RWPE2 (cell line): ENCODE measurements at regions not wholly inside any gene's neighbourhood (a gene's known extent, or its start where the extent isn't known, plus 50 kb on each side); places are given as distances from the start of the nearest gene placed in this dataset.
A peak's percentile ranks its signal among the peaks of the same experiment; 100 is the strongest.

ENCODE experiments used
- ATAC-seq: fragments of 200-7000 bp; cut with Tn5 transposase; 3 replicates; pipeline ENCODE4 v1.9.1; 2021; ENCODE audit warnings: low read depth
- DNase-seq: peaks from one replicate; pipeline ENCODE4 v3.0.0-alpha.2; 2020; ENCODE audit warnings: low spot score
- H3K27ac ChIP-seq: fragments of 450-650 bp; 2 replicates; pipeline ENCODE4 v1.5.1; 2017; ENCODE audit warnings: mild to moderate bottlenecking; ENCODE audit not compliant: poor library complexity, severe bottlenecking
- H3K27me3 ChIP-seq: fragments of 250-450 bp; sonication (Bioruptor Pico); 2 replicates; pipeline ENCODE4 v1.5.1; 2021; ENCODE audit warnings: mild to moderate bottlenecking, moderate library complexity; ENCODE audit not compliant: insufficient read depth, poor library complexity, severe bottlenecking
- H3K36me3 ChIP-seq: fragments of 250-450 bp; sonication (Bioruptor Pico); 2 replicates; pipeline ENCODE4 v1.5.1; 2020; ENCODE audit warnings: low read depth, mild to moderate bottlenecking, moderate library complexity
- H3K4me1 ChIP-seq: fragments of 250-450 bp; sonication (Bioruptor Pico); 2 replicates; pipeline ENCODE4 v1.5.1; 2021; ENCODE audit warnings: mild to moderate bottlenecking, moderate library complexity; ENCODE audit not compliant: insufficient read depth, poor library complexity, severe bottlenecking
- H3K4me3 ChIP-seq: fragments of 250-450 bp; sonication (Bioruptor Pico); 2 replicates; pipeline ENCODE4 v1.5.1; 2021; ENCODE audit warnings: mild to moderate bottlenecking, moderate library complexity; ENCODE audit not compliant: severe bottlenecking
- H3K9me3 ChIP-seq: fragments of 250-450 bp; sonication (Bioruptor Pico); 2 replicates; pipeline ENCODE4 v1.5.1; 2021; ENCODE audit warnings: mild to moderate bottlenecking, moderate library complexity; ENCODE audit not compliant: severe bottlenecking
- TF ChIP-seq, protein P1 (sequence below): fragments of 450-650 bp; IDR thresholded peaks from one replicate; pipeline ENCODE4 v1.5.1; 2017; ENCODE audit warnings: mild to moderate bottlenecking, moderate library complexity; ENCODE audit not compliant: poor library complexity, severe bottlenecking

DNA sequence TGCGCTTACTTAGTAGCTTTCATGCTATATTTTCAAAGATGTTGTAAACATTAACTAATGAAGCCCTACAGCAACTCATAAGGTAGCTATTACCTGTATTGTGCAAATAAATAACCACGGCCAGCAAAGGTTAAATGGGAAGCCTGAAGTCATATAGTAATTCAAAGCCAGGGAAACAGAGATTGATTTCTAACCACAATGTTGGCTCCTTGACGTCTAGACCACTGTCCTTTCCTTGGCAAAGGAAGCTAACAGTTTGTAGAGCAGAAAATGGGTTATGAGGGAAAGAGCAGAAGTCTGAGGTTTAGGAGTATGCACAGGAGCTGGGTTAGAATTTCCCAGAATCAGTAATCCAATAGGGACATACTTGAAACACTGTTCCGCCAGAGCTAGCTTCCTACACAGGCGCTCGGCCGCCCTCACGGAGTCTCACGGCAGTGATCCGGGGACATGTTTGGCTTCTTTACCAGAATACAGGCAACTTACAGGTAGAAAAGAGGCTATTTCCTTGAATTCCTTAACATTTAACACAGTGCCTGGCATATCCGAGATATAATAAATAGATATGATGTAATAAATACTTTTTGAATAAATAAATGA is 298.8 kb upstream of the LYPLAL1 start:
- H3K4me3 ChIP-seq, result no peak overlapping the region
- H3K27me3 ChIP-seq, result no peaks in the 10 kb centered on the region
- TF ChIP-seq, protein P1, sequence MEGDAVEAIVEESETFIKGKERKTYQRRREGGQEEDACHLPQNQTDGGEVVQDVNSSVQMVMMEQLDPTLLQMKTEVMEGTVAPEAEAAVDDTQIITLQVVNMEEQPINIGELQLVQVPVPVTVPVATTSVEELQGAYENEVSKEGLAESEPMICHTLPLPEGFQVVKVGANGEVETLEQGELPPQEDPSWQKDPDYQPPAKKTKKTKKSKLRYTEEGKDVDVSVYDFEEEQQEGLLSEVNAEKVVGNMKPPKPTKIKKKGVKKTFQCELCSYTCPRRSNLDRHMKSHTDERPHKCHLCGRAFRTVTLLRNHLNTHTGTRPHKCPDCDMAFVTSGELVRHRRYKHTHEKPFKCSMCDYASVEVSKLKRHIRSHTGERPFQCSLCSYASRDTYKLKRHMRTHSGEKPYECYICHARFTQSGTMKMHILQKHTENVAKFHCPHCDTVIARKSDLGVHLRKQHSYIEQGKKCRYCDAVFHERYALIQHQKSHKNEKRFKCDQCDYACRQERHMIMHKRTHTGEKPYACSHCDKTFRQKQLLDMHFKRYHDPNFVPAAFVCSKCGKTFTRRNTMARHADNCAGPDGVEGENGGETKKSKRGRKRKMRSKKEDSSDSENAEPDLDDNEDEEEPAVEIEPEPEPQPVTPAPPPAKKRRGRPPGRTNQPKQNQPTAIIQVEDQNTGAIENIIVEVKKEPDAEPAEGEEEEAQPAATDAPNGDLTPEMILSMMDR, result no peak
- peak overlapping the region; percentile 45 for H3K27ac ChIP-seq
- ATAC-seq (no peak), DNase-seq (no peak)
- no peaks in the 10 kb centered on the region for H3K36me3 ChIP-seq
- H3K9me3 ChIP-seq, result no peaks in the 10 kb centered on the region
- H3K4me1 ChIP-seq, result peaks cover 12% of the 10 kb centered on the region

DNA sequence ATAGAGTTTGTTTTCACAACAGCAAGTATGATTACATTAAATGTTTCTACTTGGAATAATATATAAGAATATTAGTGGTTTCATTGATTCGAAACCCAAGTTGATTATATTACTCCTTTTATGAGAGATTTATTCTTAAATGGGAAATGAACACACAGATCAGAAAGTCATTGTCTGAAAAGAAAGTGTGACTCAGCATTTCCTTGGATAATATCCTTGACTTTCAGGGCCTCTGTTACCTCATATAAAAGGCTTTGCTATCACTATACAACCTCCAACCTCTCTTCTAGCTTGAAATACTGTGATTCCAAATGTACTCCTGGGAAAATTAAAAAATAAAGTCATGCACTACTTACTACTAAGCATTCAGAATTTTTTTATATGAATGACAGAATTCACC is 295.3 kb upstream of the LYPLAL1 start:
- H3K4me3 ChIP-seq, result no peak overlapping the region
- H3K9me3 ChIP-seq, result no peaks in the 10 kb centered on the region
- no peak overlapping the region for H3K27ac ChIP-seq
- DNase-seq (no peak), ATAC-seq (no peak)
- peaks cover 12% of the 10 kb centered on the region for H3K4me1 ChIP-seq
- TF ChIP-seq, protein P1, result no peak
- no peaks in the 10 kb centered on the region for H3K27me3 ChIP-seq
- no peaks in the 10 kb centered on the region for H3K36me3 ChIP-seq

DNA sequence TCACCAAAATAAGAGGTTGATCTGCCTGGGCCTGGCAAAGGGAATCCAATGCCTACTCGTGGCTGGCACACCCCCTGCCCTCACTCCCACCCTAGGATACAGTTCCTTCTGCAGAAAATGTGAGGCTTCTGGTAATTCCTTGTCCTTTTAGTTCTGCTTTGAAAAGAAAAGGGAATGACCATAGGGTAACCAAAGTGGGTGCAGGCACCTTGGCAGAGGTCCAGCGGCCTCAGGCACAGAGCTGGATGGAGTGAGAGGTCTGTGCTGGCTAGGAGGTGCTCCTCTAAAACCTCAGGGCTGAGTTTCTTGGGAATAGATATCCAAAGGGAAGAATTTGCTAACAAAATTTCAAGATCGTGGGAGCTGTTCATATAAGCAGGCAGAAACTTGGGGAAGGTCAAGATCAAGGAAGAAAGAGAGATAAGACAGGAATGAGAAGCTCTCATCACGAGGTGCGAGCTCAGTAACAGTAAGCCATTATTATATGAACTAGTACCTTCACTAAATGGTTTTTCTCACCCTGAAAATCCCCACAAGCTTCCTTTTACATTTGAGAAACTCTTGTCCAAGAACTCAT is 293.1 kb upstream of the LYPLAL1 start:
- Histone ChIP-seq H3K4me1 (no peaks in the 10 kb centered on the region), H3K27ac (no peak overlapping the region), H3K36me3 (no peaks in the 10 kb centered on the region), H3K9me3 (no peaks in the 10 kb centered on the region), H3K27me3 (no peaks in the 10 kb centered on the region), H3K4me3 (no peak overlapping the region)
- ATAC-seq, result no peak
- DNase-seq, result no peak
- TF ChIP-seq, protein P1, result no peak

DNA sequence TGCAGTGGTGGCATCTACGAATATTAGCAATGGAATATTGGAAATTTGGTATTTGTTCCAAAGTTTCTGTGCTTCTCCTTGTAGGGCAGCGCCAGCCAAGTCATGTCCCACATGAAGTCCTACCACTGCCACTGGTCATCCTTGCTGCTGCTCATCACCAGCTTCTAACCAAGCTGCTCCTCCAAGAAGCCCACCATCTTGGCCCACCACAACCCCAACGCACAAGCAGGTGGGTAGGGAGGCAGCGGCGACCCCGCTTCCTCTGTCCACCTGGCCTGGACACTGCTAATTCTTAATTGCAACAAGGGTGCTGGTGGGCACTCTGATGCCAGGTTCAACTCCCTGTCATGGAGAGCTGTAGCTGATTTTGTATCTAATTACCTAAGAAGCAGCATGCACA is 291.2 kb upstream of the LYPLAL1 start:
- TF ChIP-seq, protein P1, result no peak
- Histone ChIP-seq H3K27me3 (no peaks in the 10 kb centered on the region), H3K9me3 (no peaks in the 10 kb centered on the region), H3K4me1 (peaks cover 9% of the 10 kb centered on the region), H3K36me3 (no peaks in the 10 kb centered on the region), H3K27ac (no peak overlapping the region), H3K4me3 (no peak overlapping the region)
- ATAC-seq (no peak), DNase-seq (no peak)
